Hepatocyte (in vitro differentiated cells): ENCODE measurements at regions not wholly inside any gene's neighbourhood (a gene's known extent, or its start where the extent isn't known, plus 50 kb on each side); places are given as distances from the start of the nearest gene placed in this dataset.

Source experiments
- DNase-seq: peaks from one replicate; pipeline ENCODE4 v3.0.0-alpha.2; 2016; ENCODE audit warnings: low spot score
- H2AFZ ChIP-seq: fragments of 200-600 bp; sonication (generic); 2 replicates; pipeline ENCODE4 v1.6.0; 2016; ENCODE audit warnings: antibody characterized with exemption, mild to moderate bottlenecking
- H3K27ac ChIP-seq: fragments of 200-600 bp; sonication (generic); 2 replicates; pipeline ENCODE4 v1.5.1; 2016; ENCODE audit warnings: mild to moderate bottlenecking
- H3K27me3 ChIP-seq: fragments of 200-600 bp; sonication (generic); 2 replicates; pipeline ENCODE4 v1.6.1; 2016
- H3K36me3 ChIP-seq: fragments of 200-600 bp; sonication (generic); replicated peaks from 2 replicates; pipeline ENCODE4 v1.5.1; 2016; ENCODE audit warnings: low read depth; ENCODE audit not compliant: insufficient read depth
- H3K4me1 ChIP-seq: fragments of 200-600 bp; sonication (generic); 2 replicates; pipeline ENCODE4 v1.5.1; 2016; ENCODE audit warnings: mild to moderate bottlenecking, moderate library complexity; ENCODE audit not compliant: insufficient read depth
- H3K4me2 ChIP-seq: fragments of 200-600 bp; sonication (generic); 2 replicates; pipeline ENCODE4 v1.6.0; 2016
- H3K4me3 ChIP-seq: fragments of 200-600 bp; sonication (generic); 2 replicates; pipeline ENCODE4 v1.5.1; 2016; ENCODE audit warnings: mild to moderate bottlenecking
- H3K79me2 ChIP-seq: fragments of 200-600 bp; sonication (generic); 2 replicates; pipeline ENCODE4 v1.6.0; 2017; ENCODE audit warnings: mild to moderate bottlenecking
- H3K9me2 ChIP-seq: fragments of 200-600 bp; sonication (generic); replicated peaks from 2 replicates; pipeline ENCODE4 v1.6.0; 2017; ENCODE audit warnings: mild to moderate bottlenecking; ENCODE audit not compliant: insufficient read depth
- H3K9me3 ChIP-seq: fragments of 200-600 bp; sonication (generic); 2 replicates; pipeline ENCODE4 v1.5.1; 2016; ENCODE audit warnings: low read depth, mild to moderate bottlenecking
- H4K20me1 ChIP-seq: fragments of 200-600 bp; sonication (generic); 2 replicates; pipeline ENCODE4 v1.6.0; 2016; ENCODE audit warnings: mild to moderate bottlenecking; ENCODE audit not compliant: insufficient read depth, poor library complexity, severe bottlenecking
- CTCF ChIP-seq: fragments of 200-600 bp; sonication (generic); IDR thresholded peaks from 2 replicates; pipeline ENCODE4 v1.5.1; 2016; ENCODE audit warnings: antibody characterized with exemption, mild to moderate bottlenecking; ENCODE audit not compliant: poor library complexity
- EZH2 ChIP-seq: fragments of 200-600 bp; sonication (generic); IDR thresholded peaks from 2 replicates; pipeline ENCODE4 v1.6.1; 2016; ENCODE audit warnings: antibody characterized with exemption, mild to moderate bottlenecking, borderline replicate concordance
- EZH2phosphoT487 ChIP-seq: fragments of 200-600 bp; sonication (generic); IDR thresholded peaks from one replicate; pipeline ENCODE4 v1.6.1; 2018; ENCODE audit warnings: antibody characterized with exemption, mild to moderate bottlenecking, low read depth, moderate library complexity; ENCODE audit not compliant: unreplicated experiment, severe bottlenecking
- WGBS: methylation state at CpG from one replicate; pipeline ENCODE4 v1.1.6; 2016; ENCODE audit warnings: low lambda C conversion rate; ENCODE audit errors: missing lambda C conversion rate; 5-methylcytosine and 5-hydroxymethylcytosine counted together

GRCh38 chr11:39174965-39175364 lies 2284.5 kb downstream of the LRRC4C start:
- Histone ChIP-seq H3K36me3 (no peaks in the 10 kb centered on the region), H3K9me3 (no peaks in the 10 kb centered on the region), H4K20me1 (no peaks in the 10 kb centered on the region), H3K9me2 (no peaks in the 10 kb centered on the region), H2AFZ (no peak overlapping the region), H3K4me3 (no peak overlapping the region), H3K27ac (no peak overlapping the region), H3K4me1 (no peaks in the 10 kb centered on the region), H3K27me3 (no peaks in the 10 kb centered on the region), H3K4me2 (no peak overlapping the region), H3K79me2 (no peaks in the 10 kb centered on the region)
- no peak for TF ChIP-seq EZH2
- no peak for TF ChIP-seq EZH2phosphoT487
- TF ChIP-seq CTCF: no peak
- 54% methylated on average over 2 of the region's 2 CpGs for WGBS
- no peak for DNase-seq

DNA sequence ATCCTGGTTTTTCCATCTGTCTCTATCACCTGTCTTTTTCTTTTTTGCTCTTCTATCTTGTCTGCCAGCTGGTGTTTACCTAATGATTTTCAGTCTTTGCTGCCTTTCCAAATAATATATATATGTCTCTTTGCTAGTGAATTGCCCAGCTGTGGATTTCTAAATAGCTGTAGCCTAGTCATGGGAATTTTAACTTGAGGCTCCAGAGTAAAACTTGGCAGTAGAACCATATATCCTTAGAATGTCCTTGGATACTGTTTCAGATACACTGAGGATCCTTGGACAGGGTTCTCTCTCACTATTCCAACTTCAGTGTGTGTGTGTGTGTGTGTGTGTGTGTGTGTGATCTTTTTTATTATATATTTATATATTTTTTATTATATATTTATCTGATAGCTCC lies 2285.3 kb downstream of the LRRC4C start:
- Histone ChIP-seq H3K9me3 (no peaks in the 10 kb centered on the region), H3K27me3 (no peaks in the 10 kb centered on the region), H3K4me2 (no peak overlapping the region), H4K20me1 (no peaks in the 10 kb centered on the region), H3K9me2 (no peaks in the 10 kb centered on the region), H2AFZ (no peak overlapping the region), H3K79me2 (no peaks in the 10 kb centered on the region), H3K36me3 (no peaks in the 10 kb centered on the region), H3K4me1 (no peaks in the 10 kb centered on the region), H3K27ac (no peak overlapping the region), H3K4me3 (no peak overlapping the region)
- TF ChIP-seq EZH2 (no peak), CTCF (no peak), EZH2phosphoT487 (no peak)
- DNase-seq: no peak

GRCh38 chr11:39165021-39165420 lies 2294.4 kb downstream of the LRRC4C start:
- no peak for TF ChIP-seq CTCF
- no peak for TF ChIP-seq EZH2
- TF ChIP-seq EZH2phosphoT487: no peak
- no peaks in the 10 kb centered on the region for H3K36me3 ChIP-seq

GRCh38 chr11:39149214-39149613 lies 2310.2 kb downstream of the LRRC4C start:
- Histone ChIP-seq H3K4me3 (no peak overlapping the region), H3K4me2 (no peak overlapping the region), H3K4me1 (no peaks in the 10 kb centered on the region), H3K79me2 (no peaks in the 10 kb centered on the region), H3K27me3 (no peaks in the 10 kb centered on the region), H3K27ac (no peak overlapping the region), H3K9me3 (no peaks in the 10 kb centered on the region), H4K20me1 (no peaks in the 10 kb centered on the region), H3K9me2 (no peaks in the 10 kb centered on the region), H2AFZ (no peak overlapping the region), H3K36me3 (no peaks in the 10 kb centered on the region)
- TF ChIP-seq EZH2: no peak
- TF ChIP-seq CTCF: no peak
- no peak for TF ChIP-seq EZH2phosphoT487
- WGBS: 57% methylated on average over 1 of the region's 1 CpG
- no peak for DNase-seq

More at GRCh38 chr11:39165021-39165420, 2294.4 kb downstream of the LRRC4C start:
- Histone ChIP-seq H3K9me2 (no peaks in the 10 kb centered on the region), H3K79me2 (no peaks in the 10 kb centered on the region), H3K27ac (no peak overlapping the region), H3K9me3 (no peaks in the 10 kb centered on the region), H3K27me3 (no peaks in the 10 kb centered on the region), H3K4me1 (no peaks in the 10 kb centered on the region), H4K20me1 (no peaks in the 10 kb centered on the region), H3K4me2 (no peak overlapping the region), H2AFZ (no peak overlapping the region), H3K4me3 (no peak overlapping the region)
- peak; percentile 13 for DNase-seq
